ENCODE measurements at regions not wholly inside any gene's neighbourhood (a gene's known extent, or its start where the extent isn't known, plus 50 kb on each side); places are given as distances from the start of the nearest gene placed in this dataset.

- TF ChIP-seq, protein P1, sequence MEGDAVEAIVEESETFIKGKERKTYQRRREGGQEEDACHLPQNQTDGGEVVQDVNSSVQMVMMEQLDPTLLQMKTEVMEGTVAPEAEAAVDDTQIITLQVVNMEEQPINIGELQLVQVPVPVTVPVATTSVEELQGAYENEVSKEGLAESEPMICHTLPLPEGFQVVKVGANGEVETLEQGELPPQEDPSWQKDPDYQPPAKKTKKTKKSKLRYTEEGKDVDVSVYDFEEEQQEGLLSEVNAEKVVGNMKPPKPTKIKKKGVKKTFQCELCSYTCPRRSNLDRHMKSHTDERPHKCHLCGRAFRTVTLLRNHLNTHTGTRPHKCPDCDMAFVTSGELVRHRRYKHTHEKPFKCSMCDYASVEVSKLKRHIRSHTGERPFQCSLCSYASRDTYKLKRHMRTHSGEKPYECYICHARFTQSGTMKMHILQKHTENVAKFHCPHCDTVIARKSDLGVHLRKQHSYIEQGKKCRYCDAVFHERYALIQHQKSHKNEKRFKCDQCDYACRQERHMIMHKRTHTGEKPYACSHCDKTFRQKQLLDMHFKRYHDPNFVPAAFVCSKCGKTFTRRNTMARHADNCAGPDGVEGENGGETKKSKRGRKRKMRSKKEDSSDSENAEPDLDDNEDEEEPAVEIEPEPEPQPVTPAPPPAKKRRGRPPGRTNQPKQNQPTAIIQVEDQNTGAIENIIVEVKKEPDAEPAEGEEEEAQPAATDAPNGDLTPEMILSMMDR (IDR thresholded peaks at IDR 0.05) = no peak
- no peak for TF ChIP-seq POLR2A (IDR thresholded peaks at IDR 0.05)
Observed at GRCh38 chr16:5323284-5324141, 225.9 kb upstream of the EEF2KMT start.

All from uterus (tissue), 2 donors.